GM23338 (cell line): ENCODE measurements at regions not wholly inside any gene's neighbourhood (a gene's known extent, or its start where the extent isn't known, plus 50 kb on each side); places are given as distances from the start of the nearest gene placed in this dataset.

ENCODE experiments used
- ATAC-seq: fragments of 200-7000 bp; cut with Tn5 transposase; 3 replicates; pipeline ENCODE4 v1.9.1; 2020
- DNase-seq: peaks from one replicate; pipeline ENCODE4 v3.0.0-alpha.2; 2015; ENCODE audit warnings: low spot score
- H2AFZ ChIP-seq: fragments of 200-600 bp; sonication (generic); 2 replicates; pipeline ENCODE4 v1.8.0; 2016; ENCODE audit warnings: antibody characterized with exemption, mild to moderate bottlenecking, moderate library complexity
- H3F3A ChIP-seq: fragments of 200-600 bp; sonication (generic); replicated peaks from 2 replicates; pipeline ENCODE4 v1.8.0; 2017; ENCODE audit warnings: antibody characterized with exemption, mixed run types, low read depth
- H3K27ac ChIP-seq: fragments of 200-600 bp; sonication (generic); 2 replicates; pipeline ENCODE4 v1.6.1; 2016; ENCODE audit warnings: low read depth
- H3K27me3 ChIP-seq: fragments of 200-600 bp; sonication (generic); 2 replicates; pipeline ENCODE4 v1.8.0; 2016; ENCODE audit warnings: mild to moderate bottlenecking, mixed run types, moderate library complexity; ENCODE audit not compliant: insufficient read depth
- H3K36me3 ChIP-seq: fragments of 200-600 bp; sonication (generic); 2 replicates; pipeline ENCODE4 v1.8.0; 2016; ENCODE audit warnings: mild to moderate bottlenecking; ENCODE audit not compliant: insufficient read depth
- H3K4me1 ChIP-seq: fragments of 200-600 bp; sonication (generic); 2 replicates; pipeline ENCODE4 v1.8.0; 2016; ENCODE audit warnings: mild to moderate bottlenecking, moderate library complexity; ENCODE audit not compliant: insufficient read depth
- H3K4me2 ChIP-seq: fragments of 200-600 bp; sonication (generic); 2 replicates; pipeline ENCODE4 v1.7.1; 2017; ENCODE audit warnings: mixed run types
- H3K4me3 ChIP-seq: fragments of 200-600 bp; sonication (generic); 2 replicates; pipeline ENCODE4 v1.6.1; 2016; ENCODE audit warnings: mixed run types
- H3K79me2 ChIP-seq: fragments of 200-600 bp; sonication (generic); replicated peaks from 2 replicates; pipeline ENCODE4 v1.8.0; 2017; ENCODE audit warnings: mild to moderate bottlenecking; ENCODE audit not compliant: insufficient read depth
- H3K9me2 ChIP-seq: fragments of 200-600 bp; sonication (generic); 2 replicates; pipeline ENCODE4 v1.8.0; 2017; ENCODE audit not compliant: insufficient read depth
- H4K20me1 ChIP-seq: fragments of 200-600 bp; sonication (generic); replicated peaks from 2 replicates; pipeline ENCODE4 v1.8.0; 2017; ENCODE audit warnings: mild to moderate bottlenecking; ENCODE audit not compliant: insufficient read depth
- H3K27ac Mint-ChIP-seq: 2 replicates; pipeline ENCODE4 v1.8.0; 2020; ENCODE audit warnings: inconsistent platforms, mild to moderate bottlenecking, moderate library complexity, mixed read lengths
- H3K27me3 Mint-ChIP-seq: 3 replicates; pipeline ENCODE4 v1.8.0; 2022; ENCODE audit warnings: low read depth, mild to moderate bottlenecking, moderate library complexity, mixed read lengths, inconsistent platforms; ENCODE audit not compliant: insufficient read depth, poor library complexity
- H3K36me3 Mint-ChIP-seq: 3 replicates; pipeline ENCODE4 v1.8.0; 2021; ENCODE audit warnings: low read depth, mild to moderate bottlenecking, inconsistent platforms, moderate library complexity, mixed read lengths
- H3K4me1 Mint-ChIP-seq: 3 replicates; pipeline ENCODE4 v1.8.0; 2020; ENCODE audit warnings: mild to moderate bottlenecking, inconsistent platforms, mixed read lengths
- H3K4me3 Mint-ChIP-seq: 3 replicates; pipeline ENCODE4 v1.8.0; 2021; ENCODE audit warnings: moderate library complexity, mild to moderate bottlenecking, inconsistent platforms, mixed read lengths
- H3K9me3 Mint-ChIP-seq: 3 replicates; pipeline ENCODE4 v1.8.0; 2020; ENCODE audit warnings: moderate library complexity, mild to moderate bottlenecking, inconsistent platforms, mixed read lengths
- EZH2 ChIP-seq: fragments of 200-600 bp; sonication (generic); IDR thresholded peaks from one replicate; pipeline ENCODE4 v1.8.0; 2017; ENCODE audit warnings: antibody characterized with exemption, mild to moderate bottlenecking, low read depth; ENCODE audit not compliant: unreplicated experiment
- NANOG ChIP-seq: IDR thresholded peaks from 2 replicates; pipeline ENCODE4 v1.6.1; 2016; ENCODE audit warnings: antibody characterized with exemption, borderline replicate concordance
- POLR2AphosphoS5 ChIP-seq: IDR thresholded peaks from 2 replicates; pipeline ENCODE4 v1.6.1; 2016; ENCODE audit warnings: antibody characterized with exemption, low read depth
- STAT1 ChIP-seq: IDR thresholded peaks from one replicate; pipeline ENCODE4 v1.6.1; 2016; ENCODE audit warnings: antibody characterized with exemption; ENCODE audit not compliant: unreplicated experiment
- ZNF114 ChIP-seq: fragments of 250-450 bp; sonication (Bioruptor Pico); IDR thresholded peaks from 2 replicates; pipeline ENCODE4 v1.5.0; 2020; ENCODE audit warnings: mild to moderate bottlenecking, moderate library complexity
- TF ChIP-seq, protein P1 (sequence below): fragments of 250-450 bp; sonication (Bioruptor Pico); IDR thresholded peaks from 2 replicates; pipeline ENCODE4 v1.5.0; 2020; ENCODE audit warnings: mild to moderate bottlenecking, moderate library complexity
- TF ChIP-seq, protein P2 (sequence below): IDR thresholded peaks from one replicate; pipeline ENCODE4 v1.6.1; 2018; ENCODE audit warnings: antibody characterized with exemption; ENCODE audit not compliant: unreplicated experiment

DNA sequence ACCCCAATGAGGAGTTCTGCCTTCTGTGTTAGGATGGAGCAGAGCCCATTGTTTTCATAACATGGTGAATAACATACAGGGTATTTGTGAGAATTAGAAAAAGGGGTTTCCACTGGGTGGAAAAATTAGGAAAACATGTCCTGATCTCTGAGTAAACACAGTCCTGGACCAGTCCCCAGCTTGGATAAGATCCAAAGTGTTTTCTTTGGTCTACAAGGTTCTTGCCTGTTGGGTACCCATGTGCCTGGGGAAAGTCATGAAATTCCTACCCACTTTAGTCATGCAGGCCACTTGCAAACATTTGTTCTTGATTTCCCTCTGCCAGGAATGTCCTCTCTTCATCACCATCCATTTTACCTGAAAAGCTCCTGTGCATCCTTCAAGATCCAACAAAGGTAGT is 164.8 kb upstream of the DYNLRB2 start (continued):
- TF ChIP-seq, protein P1, sequence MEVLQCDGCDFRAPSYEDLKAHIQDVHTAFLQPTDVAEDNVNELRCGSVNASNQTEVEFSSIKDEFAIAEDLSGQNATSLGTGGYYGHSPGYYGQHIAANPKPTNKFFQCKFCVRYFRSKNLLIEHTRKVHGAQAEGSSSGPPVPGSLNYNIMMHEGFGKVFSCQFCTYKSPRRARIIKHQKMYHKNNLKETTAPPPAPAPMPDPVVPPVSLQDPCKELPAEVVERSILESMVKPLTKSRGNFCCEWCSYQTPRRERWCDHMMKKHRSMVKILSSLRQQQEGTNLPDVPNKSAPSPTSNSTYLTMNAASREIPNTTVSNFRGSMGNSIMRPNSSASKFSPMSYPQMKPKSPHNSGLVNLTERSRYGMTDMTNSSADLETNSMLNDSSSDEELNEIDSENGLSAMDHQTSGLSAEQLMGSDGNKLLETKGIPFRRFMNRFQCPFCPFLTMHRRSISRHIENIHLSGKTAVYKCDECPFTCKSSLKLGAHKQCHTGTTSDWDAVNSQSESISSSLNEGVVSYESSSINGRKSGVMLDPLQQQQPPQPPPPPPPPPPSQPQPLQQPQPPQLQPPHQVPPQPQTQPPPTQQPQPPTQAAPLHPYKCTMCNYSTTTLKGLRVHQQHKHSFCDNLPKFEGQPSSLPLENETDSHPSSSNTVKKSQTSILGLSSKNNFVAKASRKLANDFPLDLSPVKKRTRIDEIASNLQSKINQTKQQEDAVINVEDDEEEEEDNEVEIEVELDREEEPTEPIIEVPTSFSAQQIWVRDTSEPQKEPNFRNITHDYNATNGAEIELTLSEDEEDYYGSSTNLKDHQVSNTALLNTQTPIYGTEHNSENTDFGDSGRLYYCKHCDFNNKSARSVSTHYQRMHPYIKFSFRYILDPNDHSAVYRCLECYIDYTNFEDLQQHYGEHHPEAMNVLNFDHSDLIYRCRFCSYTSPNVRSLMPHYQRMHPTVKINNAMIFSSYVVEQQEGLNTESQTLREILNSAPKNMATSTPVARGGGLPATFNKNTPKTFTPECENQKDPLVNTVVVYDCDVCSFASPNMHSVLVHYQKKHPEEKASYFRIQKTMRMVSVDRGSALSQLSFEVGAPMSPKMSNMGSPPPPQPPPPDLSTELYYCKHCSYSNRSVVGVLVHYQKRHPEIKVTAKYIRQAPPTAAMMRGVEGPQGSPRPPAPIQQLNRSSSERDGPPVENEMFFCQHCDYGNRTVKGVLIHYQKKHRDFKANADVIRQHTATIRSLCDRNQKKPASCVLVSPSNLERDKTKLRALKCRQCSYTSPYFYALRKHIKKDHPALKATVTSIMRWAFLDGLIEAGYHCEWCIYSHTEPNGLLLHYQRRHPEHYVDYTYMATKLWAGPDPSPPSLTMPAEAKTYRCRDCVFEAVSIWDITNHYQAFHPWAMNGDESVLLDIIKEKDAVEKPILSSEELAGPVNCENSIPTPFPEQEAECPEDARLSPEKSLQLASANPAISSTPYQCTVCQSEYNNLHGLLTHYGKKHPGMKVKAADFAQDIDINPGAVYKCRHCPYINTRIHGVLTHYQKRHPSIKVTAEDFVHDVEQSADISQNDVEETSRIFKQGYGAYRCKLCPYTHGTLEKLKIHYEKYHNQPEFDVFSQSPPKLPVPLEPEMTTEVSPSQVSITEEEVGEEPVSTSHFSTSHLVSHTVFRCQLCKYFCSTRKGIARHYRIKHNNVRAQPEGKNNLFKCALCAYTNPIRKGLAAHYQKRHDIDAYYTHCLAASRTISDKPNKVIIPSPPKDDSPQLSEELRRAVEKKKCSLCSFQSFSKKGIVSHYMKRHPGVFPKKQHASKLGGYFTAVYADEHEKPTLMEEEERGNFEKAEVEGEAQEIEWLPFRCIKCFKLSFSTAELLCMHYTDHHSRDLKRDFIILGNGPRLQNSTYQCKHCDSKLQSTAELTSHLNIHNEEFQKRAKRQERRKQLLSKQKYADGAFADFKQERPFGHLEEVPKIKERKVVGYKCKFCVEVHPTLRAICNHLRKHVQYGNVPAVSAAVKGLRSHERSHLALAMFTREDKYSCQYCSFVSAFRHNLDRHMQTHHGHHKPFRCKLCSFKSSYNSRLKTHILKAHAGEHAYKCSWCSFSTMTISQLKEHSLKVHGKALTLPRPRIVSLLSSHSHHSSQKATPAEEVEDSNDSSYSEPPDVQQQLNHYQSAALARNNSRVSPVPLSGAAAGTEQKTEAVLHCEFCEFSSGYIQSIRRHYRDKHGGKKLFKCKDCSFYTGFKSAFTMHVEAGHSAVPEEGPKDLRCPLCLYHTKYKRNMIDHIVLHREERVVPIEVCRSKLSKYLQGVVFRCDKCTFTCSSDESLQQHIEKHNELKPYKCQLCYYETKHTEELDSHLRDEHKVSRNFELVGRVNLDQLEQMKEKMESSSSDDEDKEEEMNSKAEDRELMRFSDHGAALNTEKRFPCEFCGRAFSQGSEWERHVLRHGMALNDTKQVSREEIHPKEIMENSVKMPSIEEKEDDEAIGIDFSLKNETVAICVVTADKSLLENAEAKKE (CRISPR knock-in tag) = no peak
- no peak for TF ChIP-seq EZH2
- TF ChIP-seq, protein P2, sequence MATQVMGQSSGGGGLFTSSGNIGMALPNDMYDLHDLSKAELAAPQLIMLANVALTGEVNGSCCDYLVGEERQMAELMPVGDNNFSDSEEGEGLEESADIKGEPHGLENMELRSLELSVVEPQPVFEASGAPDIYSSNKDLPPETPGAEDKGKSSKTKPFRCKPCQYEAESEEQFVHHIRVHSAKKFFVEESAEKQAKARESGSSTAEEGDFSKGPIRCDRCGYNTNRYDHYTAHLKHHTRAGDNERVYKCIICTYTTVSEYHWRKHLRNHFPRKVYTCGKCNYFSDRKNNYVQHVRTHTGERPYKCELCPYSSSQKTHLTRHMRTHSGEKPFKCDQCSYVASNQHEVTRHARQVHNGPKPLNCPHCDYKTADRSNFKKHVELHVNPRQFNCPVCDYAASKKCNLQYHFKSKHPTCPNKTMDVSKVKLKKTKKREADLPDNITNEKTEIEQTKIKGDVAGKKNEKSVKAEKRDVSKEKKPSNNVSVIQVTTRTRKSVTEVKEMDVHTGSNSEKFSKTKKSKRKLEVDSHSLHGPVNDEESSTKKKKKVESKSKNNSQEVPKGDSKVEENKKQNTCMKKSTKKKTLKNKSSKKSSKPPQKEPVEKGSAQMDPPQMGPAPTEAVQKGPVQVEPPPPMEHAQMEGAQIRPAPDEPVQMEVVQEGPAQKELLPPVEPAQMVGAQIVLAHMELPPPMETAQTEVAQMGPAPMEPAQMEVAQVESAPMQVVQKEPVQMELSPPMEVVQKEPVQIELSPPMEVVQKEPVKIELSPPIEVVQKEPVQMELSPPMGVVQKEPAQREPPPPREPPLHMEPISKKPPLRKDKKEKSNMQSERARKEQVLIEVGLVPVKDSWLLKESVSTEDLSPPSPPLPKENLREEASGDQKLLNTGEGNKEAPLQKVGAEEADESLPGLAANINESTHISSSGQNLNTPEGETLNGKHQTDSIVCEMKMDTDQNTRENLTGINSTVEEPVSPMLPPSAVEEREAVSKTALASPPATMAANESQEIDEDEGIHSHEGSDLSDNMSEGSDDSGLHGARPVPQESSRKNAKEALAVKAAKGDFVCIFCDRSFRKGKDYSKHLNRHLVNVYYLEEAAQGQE = no peak
- no peak for TF ChIP-seq ZNF114
- TF ChIP-seq STAT1 = no peak
- no peak for TF ChIP-seq POLR2AphosphoS5

DNA sequence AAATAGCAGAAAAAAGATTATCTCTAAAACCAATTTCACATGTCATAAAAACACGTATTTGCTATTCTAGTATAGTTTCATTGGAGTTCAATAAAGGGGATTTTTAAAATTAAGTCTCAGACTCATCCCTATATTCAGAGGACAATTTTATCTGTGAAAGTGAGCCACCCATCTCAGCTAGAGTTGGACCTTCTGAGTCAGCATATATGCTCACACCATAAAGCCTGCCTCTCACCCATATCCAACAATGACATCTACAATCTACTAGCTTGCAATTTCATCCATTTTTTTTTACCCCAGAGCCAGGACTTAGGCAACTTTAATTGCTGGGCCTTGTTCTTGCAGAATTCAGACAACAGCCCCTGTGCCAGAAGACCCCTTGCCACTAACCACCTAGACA is 165.3 kb upstream of the DYNLRB2 start:
- Mint-ChIP-seq H3K9me3 (peaks cover 15% of the 10 kb centered on the region), H3K36me3 (peaks cover 6% of the 10 kb centered on the region; the same call in 2 of the 3 replicates), H3K4me1 (peaks cover 2% of the 10 kb centered on the region; the same call in 1 of the 3 replicates), H3K27me3 (peaks cover 4% of the 10 kb centered on the region), H3K27ac (no peak overlapping the region), H3K4me3 (no peak overlapping the region)
- Histone ChIP-seq H3K4me3 (no peak overlapping the region), H3K4me1 (no peaks in the 10 kb centered on the region; the same call in 1 of the 2 replicates), H3K27me3 (no peaks in the 10 kb centered on the region), H2AFZ (no peak overlapping the region), H3K79me2 (no peaks in the 10 kb centered on the region), H4K20me1 (no peaks in the 10 kb centered on the region), H3F3A (no peaks in the 10 kb centered on the region), H3K4me2 (no peak overlapping the region), H3K36me3 (no peaks in the 10 kb centered on the region), H3K9me2 (0 out of 2 replicates have a peak, but pooled peaks cover 7% of the 10 kb centered on the region), H3K27ac (no peak overlapping the region)
- ATAC-seq = no peak
- no peak for DNase-seq
- no peak for TF ChIP-seq NANOG
- no peak for TF ChIP-seq POLR2AphosphoS5
- no peak for TF ChIP-seq STAT1
